GM23338 (cell line): ENCODE measurements at regions not wholly inside any gene's neighbourhood (a gene's known extent, or its start where the extent isn't known, plus 50 kb on each side); places are given as distances from the start of the nearest gene placed in this dataset.
"Not testable (repeated sequence)": the region's sequence is repeated elsewhere in the genome, so short reads cannot be mapped to it uniquely, and the experiment has no call there.

ENCODE experiments used
- ATAC-seq: fragments of 200-7000 bp; cut with Tn5 transposase; 3 replicates; pipeline ENCODE4 v1.9.1; 2020
- DNase-seq: peaks from one replicate; pipeline ENCODE4 v3.0.0-alpha.2; 2015; ENCODE audit warnings: low spot score
- H2AFZ ChIP-seq: fragments of 200-600 bp; sonication (generic); 2 replicates; pipeline ENCODE4 v1.8.0; 2016; ENCODE audit warnings: antibody characterized with exemption, mild to moderate bottlenecking, moderate library complexity
- H3F3A ChIP-seq: fragments of 200-600 bp; sonication (generic); replicated peaks from 2 replicates; pipeline ENCODE4 v1.8.0; 2017; ENCODE audit warnings: antibody characterized with exemption, mixed run types, low read depth
- H3K27ac ChIP-seq: fragments of 200-600 bp; sonication (generic); 2 replicates; pipeline ENCODE4 v1.6.1; 2016; ENCODE audit warnings: low read depth
- H3K27me3 ChIP-seq: fragments of 200-600 bp; sonication (generic); 2 replicates; pipeline ENCODE4 v1.8.0; 2016; ENCODE audit warnings: mild to moderate bottlenecking, mixed run types, moderate library complexity; ENCODE audit not compliant: insufficient read depth
- H3K36me3 ChIP-seq: fragments of 200-600 bp; sonication (generic); 2 replicates; pipeline ENCODE4 v1.8.0; 2016; ENCODE audit warnings: mild to moderate bottlenecking; ENCODE audit not compliant: insufficient read depth
- H3K4me1 ChIP-seq: fragments of 200-600 bp; sonication (generic); 2 replicates; pipeline ENCODE4 v1.8.0; 2016; ENCODE audit warnings: mild to moderate bottlenecking, moderate library complexity; ENCODE audit not compliant: insufficient read depth
- H3K4me2 ChIP-seq: fragments of 200-600 bp; sonication (generic); 2 replicates; pipeline ENCODE4 v1.7.1; 2017; ENCODE audit warnings: mixed run types
- H3K4me3 ChIP-seq: fragments of 200-600 bp; sonication (generic); 2 replicates; pipeline ENCODE4 v1.6.1; 2016; ENCODE audit warnings: mixed run types
- H3K79me2 ChIP-seq: fragments of 200-600 bp; sonication (generic); replicated peaks from 2 replicates; pipeline ENCODE4 v1.8.0; 2017; ENCODE audit warnings: mild to moderate bottlenecking; ENCODE audit not compliant: insufficient read depth
- H3K9me2 ChIP-seq: fragments of 200-600 bp; sonication (generic); 2 replicates; pipeline ENCODE4 v1.8.0; 2017; ENCODE audit not compliant: insufficient read depth
- H4K20me1 ChIP-seq: fragments of 200-600 bp; sonication (generic); replicated peaks from 2 replicates; pipeline ENCODE4 v1.8.0; 2017; ENCODE audit warnings: mild to moderate bottlenecking; ENCODE audit not compliant: insufficient read depth
- H3K27ac Mint-ChIP-seq: 2 replicates; pipeline ENCODE4 v1.8.0; 2020; ENCODE audit warnings: inconsistent platforms, mild to moderate bottlenecking, moderate library complexity, mixed read lengths
- H3K27me3 Mint-ChIP-seq: 3 replicates; pipeline ENCODE4 v1.8.0; 2022; ENCODE audit warnings: low read depth, mild to moderate bottlenecking, moderate library complexity, mixed read lengths, inconsistent platforms; ENCODE audit not compliant: insufficient read depth, poor library complexity
- H3K36me3 Mint-ChIP-seq: 3 replicates; pipeline ENCODE4 v1.8.0; 2021; ENCODE audit warnings: low read depth, mild to moderate bottlenecking, inconsistent platforms, moderate library complexity, mixed read lengths
- H3K4me1 Mint-ChIP-seq: 3 replicates; pipeline ENCODE4 v1.8.0; 2020; ENCODE audit warnings: mild to moderate bottlenecking, inconsistent platforms, mixed read lengths
- H3K4me3 Mint-ChIP-seq: 3 replicates; pipeline ENCODE4 v1.8.0; 2021; ENCODE audit warnings: moderate library complexity, mild to moderate bottlenecking, inconsistent platforms, mixed read lengths
- H3K9me3 Mint-ChIP-seq: 3 replicates; pipeline ENCODE4 v1.8.0; 2020; ENCODE audit warnings: moderate library complexity, mild to moderate bottlenecking, inconsistent platforms, mixed read lengths
- CREB1 ChIP-seq: fragments of 250-450 bp; sonication (Bioruptor Pico); IDR thresholded peaks from 2 replicates; pipeline ENCODE4 v1.5.0; 2020; ENCODE audit warnings: low read depth, mild to moderate bottlenecking, moderate library complexity
- CTCF ChIP-seq, 2 experiments: fragments of 200-600 bp in 1 of 2; sonication (generic) in 1 of 2; conservative IDR thresholded peaks; 2 replicates each; pipeline versions ENCODE4 v1.5.1 to v1.6.1; 2016 to 2017; ENCODE audit warnings: antibody characterized with exemption in 2 of 2, low read depth in 2 of 2, mild to moderate bottlenecking in 2 of 2, moderate library complexity in 1 of 2
- ETS1 ChIP-seq: IDR thresholded peaks from 2 replicates; pipeline ENCODE4 v1.6.1; 2016; ENCODE audit warnings: antibody characterized with exemption
- EZH2 ChIP-seq: fragments of 200-600 bp; sonication (generic); IDR thresholded peaks from one replicate; pipeline ENCODE4 v1.8.0; 2017; ENCODE audit warnings: antibody characterized with exemption, mild to moderate bottlenecking, low read depth; ENCODE audit not compliant: unreplicated experiment
- EZH2phosphoT487 ChIP-seq: fragments of 200-600 bp; sonication (generic); IDR thresholded peaks from one replicate; pipeline ENCODE4 v1.8.1; 2018; ENCODE audit warnings: antibody characterized with exemption; ENCODE audit not compliant: unreplicated experiment
- NANOG ChIP-seq: IDR thresholded peaks from 2 replicates; pipeline ENCODE4 v1.6.1; 2016; ENCODE audit warnings: antibody characterized with exemption, borderline replicate concordance
- POLR2AphosphoS5 ChIP-seq: IDR thresholded peaks from 2 replicates; pipeline ENCODE4 v1.6.1; 2016; ENCODE audit warnings: antibody characterized with exemption, low read depth
- REST ChIP-seq: IDR thresholded peaks from one replicate; pipeline ENCODE4 v1.6.1; 2018; ENCODE audit warnings: antibody characterized with exemption; ENCODE audit not compliant: unreplicated experiment
- ZNF114 ChIP-seq: fragments of 250-450 bp; sonication (Bioruptor Pico); IDR thresholded peaks from 2 replicates; pipeline ENCODE4 v1.5.0; 2020; ENCODE audit warnings: mild to moderate bottlenecking, moderate library complexity

DNA sequence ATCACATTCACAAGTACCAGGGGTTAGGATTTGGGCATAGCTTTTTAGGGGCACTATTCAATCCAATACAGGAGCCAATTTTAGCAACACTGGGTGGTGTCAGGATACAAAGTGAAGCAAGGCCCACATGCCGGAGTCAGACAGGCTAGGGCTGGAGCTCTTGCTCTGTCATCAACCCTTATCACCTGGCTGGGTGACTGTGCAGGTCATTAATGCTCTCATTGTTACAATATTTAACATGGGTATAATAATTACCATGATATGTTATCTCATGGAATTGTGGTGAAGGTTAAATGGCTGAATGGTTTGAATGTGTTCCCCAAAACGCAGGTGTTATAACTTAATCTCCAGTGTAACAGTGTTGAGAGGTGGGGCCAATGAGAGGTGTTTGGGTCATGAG is 143.3 kb upstream of the THY1 start (continued):
- TF ChIP-seq REST: no peak

- H3K36me3 Mint-ChIP-seq, H3K4me2 ChIP-seq, H3K36me3 ChIP-seq, ATAC-seq, H3K4me3 Mint-ChIP-seq, H2AFZ ChIP-seq, H3K79me2 ChIP-seq, H3K9me3 Mint-ChIP-seq, H3K9me2 ChIP-seq, DNase-seq, H3K27ac Mint-ChIP-seq, H3K4me1 ChIP-seq, H3K4me3 ChIP-seq, H4K20me1 ChIP-seq, H3F3A ChIP-seq, H3K27me3 Mint-ChIP-seq, H3K27ac ChIP-seq, H3K27me3 ChIP-seq: not testable (repeated sequence)
- peaks cover 11% of the 10 kb centered on the region; the same call in 2 of the 3 replicates for H3K4me1 Mint-ChIP-seq
Measured at GRCh38 chr11:119565693-119566092, 142.7 kb upstream of the THY1 start.

DNA sequence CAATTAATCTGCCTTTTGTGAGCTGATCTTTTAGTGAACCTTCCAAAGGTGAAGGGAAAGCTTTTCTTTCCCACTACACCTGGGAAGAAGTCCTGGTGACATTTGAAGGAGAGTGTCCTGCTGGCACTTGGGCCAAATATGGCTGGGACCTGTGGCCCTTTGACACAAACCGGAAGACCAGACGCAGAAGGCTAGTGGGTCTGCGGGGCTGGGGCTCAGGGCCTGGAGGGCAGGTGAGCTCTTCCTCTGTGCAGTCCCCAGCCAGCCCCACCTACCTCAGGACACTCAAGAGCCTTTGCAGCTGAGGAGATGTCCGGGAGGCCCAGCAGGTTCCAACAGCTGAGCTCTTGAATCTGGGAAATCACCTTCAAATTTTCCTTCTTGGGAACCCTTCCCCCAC is 138.0 kb upstream of the THY1 start:
- no peaks in the 10 kb centered on the region for H3F3A ChIP-seq
- no peak overlapping the region for H2AFZ ChIP-seq
- no peaks in the 10 kb centered on the region for H4K20me1 ChIP-seq
- no peaks in the 10 kb centered on the region for H3K36me3 ChIP-seq
- 0 out of 3 replicates have a peak, but pooled peaks cover 5% of the 10 kb centered on the region for H3K36me3 Mint-ChIP-seq
- ATAC-seq (no peak), DNase-seq (no peak)
- H3K9me3 Mint-ChIP-seq: peaks cover 12% of the 10 kb centered on the region; the same call in 2 of the 3 replicates
- no peak overlapping the region for H3K4me2 ChIP-seq
- H3K27ac Mint-ChIP-seq: no peak overlapping the region
- H3K4me3 ChIP-seq: no peak overlapping the region
- peaks cover 4% of the 10 kb centered on the region for H3K27me3 Mint-ChIP-seq
- no peaks in the 10 kb centered on the region for H3K4me1 Mint-ChIP-seq
- H3K27ac ChIP-seq: no peak overlapping the region
- H3K9me2 ChIP-seq: no peaks in the 10 kb centered on the region; the same call in 1 of the 2 replicates
- no peak overlapping the region for H3K4me3 Mint-ChIP-seq
- H3K4me1 ChIP-seq: no peaks in the 10 kb centered on the region
- H3K79me2 ChIP-seq: no peaks in the 10 kb centered on the region
- no peaks in the 10 kb centered on the region for H3K27me3 ChIP-seq
- TF ChIP-seq POLR2AphosphoS5 (no peak), EZH2 (no peak), ETS1 (no peak), CTCF (conservative IDR thresholded peaks at IDR 0.05; ENCODE audit: low read depth in 2 of 2) (no peak), CREB1 (CRISPR knock-in tag) (no peak), NANOG (no peak), REST (no peak), ZNF114 (no peak), EZH2phosphoT487 (no peak)
